GM20000 (cell line): ENCODE measurements at regions not wholly inside any gene's neighbourhood (a gene's known extent, or its start where the extent isn't known, plus 50 kb on each side); places are given as distances from the start of the nearest gene placed in this dataset.

Source experiments
- DNase-seq: peaks from one replicate; pipeline ENCODE4 v3.0.0; 2012; ENCODE audit warnings: low spot score
- TF ChIP-seq, protein P1 (sequence below): IDR thresholded peaks from 2 replicates; pipeline ENCODE4 v1.5.1; 2012; ENCODE audit warnings: mild to moderate bottlenecking, control low read depth; ENCODE audit errors: extremely low read depth, missing control alignments

DNA sequence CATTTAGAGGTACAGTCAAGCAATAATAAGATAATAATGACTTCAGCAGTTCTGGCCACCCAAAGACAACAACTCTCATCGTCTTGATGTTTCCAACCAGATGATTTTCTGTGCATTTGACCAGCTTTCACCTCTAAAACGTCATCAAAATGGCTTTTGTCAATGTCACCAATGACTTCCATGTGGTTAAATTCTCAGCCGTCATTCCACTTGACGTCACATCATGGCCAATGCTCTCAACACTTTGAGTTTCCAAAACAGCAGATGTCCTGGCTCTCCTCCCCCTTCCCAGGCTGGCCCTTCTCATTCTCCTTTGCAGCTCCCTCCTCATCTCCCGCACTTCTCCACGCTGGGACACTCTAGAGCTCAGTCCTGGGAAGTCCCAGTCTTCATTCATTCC lies 258.3 kb downstream of the BCL2 start:
- no peak for DNase-seq
- TF ChIP-seq, protein P1, sequence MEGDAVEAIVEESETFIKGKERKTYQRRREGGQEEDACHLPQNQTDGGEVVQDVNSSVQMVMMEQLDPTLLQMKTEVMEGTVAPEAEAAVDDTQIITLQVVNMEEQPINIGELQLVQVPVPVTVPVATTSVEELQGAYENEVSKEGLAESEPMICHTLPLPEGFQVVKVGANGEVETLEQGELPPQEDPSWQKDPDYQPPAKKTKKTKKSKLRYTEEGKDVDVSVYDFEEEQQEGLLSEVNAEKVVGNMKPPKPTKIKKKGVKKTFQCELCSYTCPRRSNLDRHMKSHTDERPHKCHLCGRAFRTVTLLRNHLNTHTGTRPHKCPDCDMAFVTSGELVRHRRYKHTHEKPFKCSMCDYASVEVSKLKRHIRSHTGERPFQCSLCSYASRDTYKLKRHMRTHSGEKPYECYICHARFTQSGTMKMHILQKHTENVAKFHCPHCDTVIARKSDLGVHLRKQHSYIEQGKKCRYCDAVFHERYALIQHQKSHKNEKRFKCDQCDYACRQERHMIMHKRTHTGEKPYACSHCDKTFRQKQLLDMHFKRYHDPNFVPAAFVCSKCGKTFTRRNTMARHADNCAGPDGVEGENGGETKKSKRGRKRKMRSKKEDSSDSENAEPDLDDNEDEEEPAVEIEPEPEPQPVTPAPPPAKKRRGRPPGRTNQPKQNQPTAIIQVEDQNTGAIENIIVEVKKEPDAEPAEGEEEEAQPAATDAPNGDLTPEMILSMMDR: no peak

DNA sequence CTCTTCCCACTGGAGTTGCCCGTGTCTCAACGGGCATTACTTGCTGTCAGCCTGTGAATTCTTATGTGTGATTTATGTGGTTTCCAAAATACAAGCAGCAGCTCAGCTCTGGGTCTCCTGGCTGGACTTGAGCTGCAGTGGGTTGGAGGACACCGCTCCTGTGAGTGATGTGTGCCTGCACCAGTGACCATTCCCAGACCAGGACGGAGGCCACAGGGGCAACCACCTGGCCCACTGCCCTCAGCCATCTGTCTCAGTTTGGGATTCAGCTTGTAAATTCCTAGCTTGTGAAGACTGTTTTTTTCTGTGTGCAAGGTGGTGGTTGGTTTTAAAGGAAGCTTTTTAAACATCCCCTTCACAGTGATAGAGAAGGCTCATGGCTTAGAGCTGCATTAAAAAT lies 261.0 kb downstream of the BCL2 start:
- TF ChIP-seq, protein P1: no peak
- no peak for DNase-seq

DNA sequence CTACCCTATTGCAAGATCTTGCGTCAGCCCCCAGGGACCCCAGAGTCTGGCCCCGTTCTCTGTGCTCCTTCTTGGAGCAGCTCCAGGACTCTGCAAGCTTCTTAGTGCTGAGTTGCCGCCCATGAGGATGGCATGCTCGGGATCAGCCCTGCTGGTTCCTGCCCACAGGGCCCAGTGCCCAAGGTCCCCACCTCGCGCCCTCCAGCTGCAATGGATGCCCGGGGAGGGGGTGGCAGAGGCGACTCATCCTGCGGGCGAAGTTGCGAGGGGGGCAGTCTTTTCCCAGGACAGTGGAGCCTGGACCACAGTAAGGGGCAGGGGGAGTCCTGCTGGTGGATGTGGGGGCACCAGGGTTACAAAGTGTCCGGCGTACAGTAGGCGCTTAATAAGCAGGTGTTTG lies 261.9 kb downstream of the BCL2 start:
- no peak for DNase-seq
- TF ChIP-seq, protein P1: no peak

DNA sequence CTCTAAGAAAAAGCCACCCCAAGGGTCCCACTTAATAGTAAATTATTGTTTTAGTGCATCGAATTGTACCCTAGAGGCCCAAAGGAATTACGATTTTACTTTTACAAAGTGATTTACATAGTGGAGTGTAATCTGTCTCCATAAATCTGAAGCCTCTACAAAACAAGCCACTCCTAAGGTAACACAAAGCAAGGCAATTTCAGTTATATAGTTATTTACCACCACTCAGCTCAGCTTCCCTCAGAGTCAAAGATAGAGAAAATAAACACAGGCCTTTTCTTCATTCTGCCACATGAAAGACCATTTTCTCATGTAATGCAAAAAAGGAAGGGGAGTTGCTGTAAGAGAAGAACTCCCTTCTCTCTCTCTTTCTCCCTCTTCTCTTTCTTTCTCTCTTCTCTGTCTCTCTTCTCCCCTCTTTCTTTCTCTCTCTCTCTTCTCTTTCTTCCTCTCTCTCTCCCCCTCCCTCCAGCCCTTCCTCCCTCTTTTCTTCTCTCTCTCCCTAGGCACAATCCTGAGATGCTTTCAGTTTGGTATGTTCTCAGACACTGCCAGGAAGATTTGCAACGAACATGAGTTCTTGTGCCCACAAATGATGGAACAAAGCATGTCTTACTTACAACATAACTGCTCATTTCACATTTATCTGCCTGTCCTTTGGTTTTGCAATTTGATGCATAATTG lies 264.5 kb downstream of the BCL2 start:
- TF ChIP-seq, protein P1: no peak
- DNase-seq: no peak

DNA sequence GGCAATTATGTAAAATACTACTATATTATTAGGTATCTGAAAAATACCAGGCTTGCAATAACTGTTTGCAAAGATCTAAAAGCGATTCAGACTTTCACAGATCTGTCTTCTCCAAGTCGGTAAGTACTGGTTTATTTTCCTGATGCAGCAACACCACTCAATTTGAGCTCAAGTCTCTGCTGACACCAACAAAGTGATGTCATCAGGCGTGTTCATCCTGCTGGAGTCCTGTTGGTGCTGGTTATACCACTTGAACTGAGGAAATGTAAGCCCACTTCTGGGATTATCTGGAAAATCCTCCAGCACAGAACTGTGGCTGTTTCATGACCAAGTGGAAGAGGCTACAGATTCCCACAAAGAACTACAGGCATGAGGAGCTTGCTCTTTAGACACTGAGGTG lies 267.6 kb downstream of the BCL2 start:
- no peak for DNase-seq
- TF ChIP-seq, protein P1: no peak

DNA sequence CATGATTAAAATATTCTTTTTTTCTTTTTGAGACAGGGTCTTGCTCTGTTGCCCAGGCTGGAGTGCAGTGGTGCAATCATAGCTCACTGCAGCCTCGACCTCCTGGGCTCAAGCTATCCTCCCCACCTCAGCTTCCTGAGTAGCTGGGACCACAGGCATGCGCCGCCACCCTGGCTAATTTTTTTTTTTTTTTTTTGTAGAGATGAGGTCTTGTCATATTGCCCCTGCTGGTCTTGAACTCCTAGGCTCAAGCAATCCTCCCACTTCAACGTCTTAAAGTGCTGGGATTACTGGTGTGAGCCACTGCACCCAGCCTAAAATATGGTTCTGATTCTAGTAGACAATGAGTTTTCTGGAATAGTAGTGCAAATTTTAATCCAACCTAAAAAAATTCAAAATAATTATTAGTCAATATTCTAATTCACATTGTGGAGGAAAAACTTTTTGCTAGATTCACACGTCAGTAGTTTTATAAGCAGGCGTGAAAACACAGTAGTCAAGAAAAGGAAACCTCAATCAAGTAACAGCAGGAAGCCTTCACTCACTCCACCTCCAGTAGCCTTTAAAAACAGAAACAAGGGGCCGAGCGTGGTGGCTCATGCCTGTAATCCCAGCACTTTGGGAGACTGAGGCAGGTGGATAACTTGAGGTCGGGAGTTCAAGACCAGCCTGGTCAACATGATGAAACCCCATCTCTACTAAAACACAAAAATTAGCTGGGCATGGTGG lies 268.7 kb downstream of the BCL2 start:
- DNase-seq: peak; percentile 33

DNA sequence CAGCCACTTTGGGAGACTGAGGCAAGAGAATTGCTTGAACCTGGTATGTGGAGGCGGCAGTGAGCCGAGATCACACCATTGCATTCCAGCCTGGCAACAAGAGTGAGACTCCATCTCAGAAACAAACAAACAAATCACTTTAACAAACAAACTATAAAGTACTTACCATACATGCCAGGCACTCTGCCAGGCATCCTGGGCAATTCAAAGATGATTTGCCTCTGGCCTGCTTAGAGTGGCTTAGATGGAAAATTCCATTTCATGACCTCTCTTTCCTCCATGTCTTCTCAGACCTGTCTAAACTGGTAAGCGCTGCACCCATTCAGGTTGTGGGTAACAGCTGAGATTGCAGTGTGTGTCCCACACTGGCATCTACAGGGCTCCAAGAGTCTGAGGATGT lies 273.2 kb downstream of the BCL2 start:
- TF ChIP-seq, protein P1: no peak
- no peak for DNase-seq

DNA sequence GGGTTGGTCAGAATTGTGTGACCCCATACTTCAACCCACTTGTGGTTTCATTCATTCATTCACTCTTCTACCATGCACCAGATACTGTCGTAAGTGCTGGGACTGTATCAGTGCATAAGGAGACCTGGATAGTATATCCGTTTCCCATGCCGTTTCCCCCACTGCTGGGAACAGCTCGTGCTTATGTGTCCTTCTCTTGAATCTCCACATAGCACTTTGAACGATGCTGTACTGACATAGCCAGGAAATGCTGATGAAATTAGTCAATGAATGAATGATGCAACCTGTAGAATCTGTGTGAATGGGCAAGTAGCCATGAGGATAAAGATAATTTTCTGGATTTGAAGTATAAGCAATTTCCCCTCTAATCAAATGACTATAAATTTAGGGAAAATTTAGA lies 276.1 kb downstream of the BCL2 start:
- TF ChIP-seq, protein P1: no peak
- DNase-seq: no peak
